Gastroesophageal sphincter (tissue), 4 donors: ENCODE measurements at regions not wholly inside any gene's neighbourhood (a gene's known extent, or its start where the extent isn't known, plus 50 kb on each side); places are given as distances from the start of the nearest gene placed in this dataset.

Source experiments
- ATAC-seq: fragments of 150-250 bp; one replicate; pipeline ENCODE4 v1.9.1; 2016; ENCODE audit warnings: mild to moderate bottlenecking, moderate library complexity
- H3K27ac ChIP-seq, 4 donors: fragments of 200-600 bp; sonication (generic) in 3 of 4; 1 replicate in 3 of 4; 2 replicates in 1 of 4; pipeline ENCODE4 v1.5.1; 2016 to 2019
- H3K27me3 ChIP-seq: fragments of 200-600 bp; sonication (generic); one replicate; pipeline ENCODE4 v1.5.1; 2019
- H3K36me3 ChIP-seq, 2 donors: fragments of 200-600 bp; sonication (generic); one replicate each; pipeline ENCODE4 v1.5.1; 2019; ENCODE audit warnings: control low read depth in 1 of 2
- H3K4me1 ChIP-seq, 3 donors: fragments of 200-600 bp; sonication (generic); 1 replicate in 2 of 3; 2 replicates in 1 of 3; pipeline ENCODE4 v1.5.1; 2016 to 2019; ENCODE audit warnings: control low read depth in 2 of 3
- H3K4me3 ChIP-seq, 2 donors: fragments of 200-600 bp; sonication (generic); one replicate each; pipeline ENCODE4 v1.5.1; 2019; ENCODE audit warnings: mild to moderate bottlenecking in 1 of 2, moderate library complexity in 1 of 2
- H3K9me3 ChIP-seq, 3 donors: fragments of 200-600 bp; sonication (generic); one replicate each; pipeline ENCODE4 v1.5.1; 2017 to 2019; ENCODE audit warnings: control low read depth in 2 of 3
- EP300 ChIP-seq: sonication (generic); formaldehyde crosslinking; IDR thresholded peaks from one replicate; pipeline ENCODE4 v1.6.1; 2017; ENCODE audit warnings: antibody characterized with exemption, mild to moderate bottlenecking
- POLR2A ChIP-seq, 2 donors: fragments of 450-650 bp; IDR thresholded peaks; one replicate each; pipeline ENCODE4 v1.6.1; 2017; ENCODE audit warnings: antibody characterized with exemption in 2 of 2, mild to moderate bottlenecking in 2 of 2, moderate library complexity in 1 of 2
- POLR2AphosphoS5 ChIP-seq: sonication (generic); formaldehyde crosslinking; IDR thresholded peaks from one replicate; pipeline ENCODE4 v1.6.1; 2017; ENCODE audit warnings: antibody characterized with exemption
- WGBS, 2 donors: methylation state at CpG; one replicate each; pipeline ENCODE4 v1.1.5; 2018; ENCODE audit warnings: low coverage in 1 of 2; 5-methylcytosine and 5-hydroxymethylcytosine counted together
- TF ChIP-seq, protein P1 (sequence below), 4 experiments: fragments of 200-600 bp in 2 of 4; fragments of 450-650 bp in 2 of 4; sonication (generic) in 1 of 4; IDR thresholded peaks; one replicate each; pipeline ENCODE4 v1.5.1; 2017 to 2019; ENCODE audit warnings: antibody characterized with exemption in 4 of 4, mild to moderate bottlenecking in 2 of 4, moderate library complexity in 2 of 4

DNA sequence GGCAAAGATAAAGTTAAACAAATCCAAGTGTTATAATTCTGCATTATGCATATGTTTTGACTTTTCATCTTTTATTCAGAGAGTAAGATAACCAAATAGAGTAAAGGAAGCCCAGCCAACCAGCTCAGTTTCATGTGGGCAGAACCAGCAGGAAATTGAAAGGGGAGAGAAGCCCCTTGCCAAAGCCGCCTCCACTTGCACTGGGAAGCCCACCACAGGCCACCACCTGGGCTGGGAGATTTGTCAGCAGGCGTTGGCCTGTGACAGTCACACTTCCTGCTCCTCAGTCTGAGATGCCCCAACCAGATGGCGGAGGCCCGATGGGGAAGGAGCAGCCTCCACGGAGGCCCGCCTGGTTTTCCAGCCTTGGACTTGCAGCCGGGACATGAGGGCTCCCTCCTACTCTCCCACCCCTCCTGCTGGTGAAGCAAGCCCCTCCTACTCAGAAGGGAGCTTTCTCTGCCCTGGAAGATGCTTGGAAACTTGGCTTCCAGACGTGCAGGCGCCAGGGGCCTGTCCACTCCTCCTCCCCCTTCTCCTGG lies 166.8 kb upstream of the SULF2 start:
- no peak for TF ChIP-seq POLR2A (IDR thresholded peaks at IDR 0.05)
- no peak for TF ChIP-seq POLR2AphosphoS5
- TF ChIP-seq EP300 = no peak
- TF ChIP-seq, protein P1, sequence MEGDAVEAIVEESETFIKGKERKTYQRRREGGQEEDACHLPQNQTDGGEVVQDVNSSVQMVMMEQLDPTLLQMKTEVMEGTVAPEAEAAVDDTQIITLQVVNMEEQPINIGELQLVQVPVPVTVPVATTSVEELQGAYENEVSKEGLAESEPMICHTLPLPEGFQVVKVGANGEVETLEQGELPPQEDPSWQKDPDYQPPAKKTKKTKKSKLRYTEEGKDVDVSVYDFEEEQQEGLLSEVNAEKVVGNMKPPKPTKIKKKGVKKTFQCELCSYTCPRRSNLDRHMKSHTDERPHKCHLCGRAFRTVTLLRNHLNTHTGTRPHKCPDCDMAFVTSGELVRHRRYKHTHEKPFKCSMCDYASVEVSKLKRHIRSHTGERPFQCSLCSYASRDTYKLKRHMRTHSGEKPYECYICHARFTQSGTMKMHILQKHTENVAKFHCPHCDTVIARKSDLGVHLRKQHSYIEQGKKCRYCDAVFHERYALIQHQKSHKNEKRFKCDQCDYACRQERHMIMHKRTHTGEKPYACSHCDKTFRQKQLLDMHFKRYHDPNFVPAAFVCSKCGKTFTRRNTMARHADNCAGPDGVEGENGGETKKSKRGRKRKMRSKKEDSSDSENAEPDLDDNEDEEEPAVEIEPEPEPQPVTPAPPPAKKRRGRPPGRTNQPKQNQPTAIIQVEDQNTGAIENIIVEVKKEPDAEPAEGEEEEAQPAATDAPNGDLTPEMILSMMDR (IDR thresholded peaks at IDR 0.05) = no peak

GRCh38 chr20:47951521-47951971 lies 166.3 kb upstream of the SULF2 start:
- WGBS, 2 donors = 50 to 75% methylated on average over 3 of the region's 4 CpGs
- no peak for ATAC-seq
- Histone ChIP-seq H3K9me3 (no peaks in the 10 kb centered on the region), H3K36me3 (no peaks in the 10 kb centered on the region), H3K4me3 (no peak overlapping the region), H3K4me1 (peaks cover 0 to 9% (median 0%) of the 10 kb centered on the region in 3 donors), H3K27ac (no peak overlapping the region), H3K27me3 (no peaks in the 10 kb centered on the region)
- TF ChIP-seq POLR2AphosphoS5 (no peak), EP300 (no peak), POLR2A (IDR thresholded peaks at IDR 0.05) (no peak)
- TF ChIP-seq, protein P1 (IDR thresholded peaks at IDR 0.05) = no peak

More for the DNA sequence above, 166.8 kb upstream of the SULF2 start:
- H3K4me3 ChIP-seq = no peak overlapping the region
- WGBS, 2 donors = 57 to 85% methylated on average over 2 to 8 of the region's 9 CpGs
- H3K27me3 ChIP-seq = no peaks in the 10 kb centered on the region
- no peaks in the 10 kb centered on the region for H3K9me3 ChIP-seq
- H3K4me1 ChIP-seq = peaks cover 0 to 13% (median 0%) of the 10 kb centered on the region in 3 donors
- no peak for ATAC-seq
- no peak overlapping the region for H3K27ac ChIP-seq
- no peaks in the 10 kb centered on the region for H3K36me3 ChIP-seq

DNA sequence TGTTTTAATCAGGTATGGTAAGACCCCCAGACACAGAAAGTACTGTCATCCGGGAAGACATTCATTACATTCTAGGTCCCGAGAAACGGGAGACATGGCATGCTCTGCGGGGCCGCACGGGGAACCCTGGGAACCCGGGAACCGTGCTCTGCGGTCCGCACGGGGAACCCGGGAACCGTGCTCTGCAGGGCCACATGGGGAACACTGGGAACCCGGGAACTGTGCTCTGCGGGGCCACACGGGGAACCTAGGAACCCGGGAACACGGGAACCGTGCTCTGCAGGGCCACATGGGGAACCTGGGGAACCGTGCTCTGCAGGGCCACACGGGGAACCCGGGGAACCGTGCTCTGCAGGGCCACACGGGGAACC lies 165.6 kb upstream of the SULF2 start:
- H3K4me1 ChIP-seq = peaks cover 0 to 9% (median 0%) of the 10 kb centered on the region in 3 donors
- WGBS, 2 donors = 94 to 100% methylated on average over 1 to 6 of the region's 24 CpGs
- H3K9me3 ChIP-seq = no peaks in the 10 kb centered on the region
- H3K27ac ChIP-seq = no peak overlapping the region
- H3K36me3 ChIP-seq = no peaks in the 10 kb centered on the region
- H3K4me3 ChIP-seq = no peak overlapping the region
- no peak for ATAC-seq
- H3K27me3 ChIP-seq = no peaks in the 10 kb centered on the region
- TF ChIP-seq EP300 = no peak
- TF ChIP-seq, protein P1 (IDR thresholded peaks at IDR 0.05) = no peak
- no peak for TF ChIP-seq POLR2AphosphoS5
- TF ChIP-seq POLR2A (IDR thresholded peaks at IDR 0.05) = no peak

GRCh38 chr20:47950124-47950912 lies 165.0 kb upstream of the SULF2 start:
- no peaks in the 10 kb centered on the region for H3K27me3 ChIP-seq
- H3K36me3 ChIP-seq = no peaks in the 10 kb centered on the region
- no peak for ATAC-seq
- WGBS, 2 donors = 66 to 72% methylated on average over 5 to 6 of the region's 11 CpGs
- H3K9me3 ChIP-seq = no peaks in the 10 kb centered on the region
- no peak overlapping the region for H3K27ac ChIP-seq
- no peak overlapping the region for H3K4me3 ChIP-seq
- peaks cover 0 to 9% (median 0%) of the 10 kb centered on the region in 3 donors for H3K4me1 ChIP-seq
- TF ChIP-seq POLR2A (IDR thresholded peaks at IDR 0.05) (no peak), EP300 (no peak), POLR2AphosphoS5 (no peak)
- TF ChIP-seq, protein P1 (IDR thresholded peaks at IDR 0.05) = no peak

DNA sequence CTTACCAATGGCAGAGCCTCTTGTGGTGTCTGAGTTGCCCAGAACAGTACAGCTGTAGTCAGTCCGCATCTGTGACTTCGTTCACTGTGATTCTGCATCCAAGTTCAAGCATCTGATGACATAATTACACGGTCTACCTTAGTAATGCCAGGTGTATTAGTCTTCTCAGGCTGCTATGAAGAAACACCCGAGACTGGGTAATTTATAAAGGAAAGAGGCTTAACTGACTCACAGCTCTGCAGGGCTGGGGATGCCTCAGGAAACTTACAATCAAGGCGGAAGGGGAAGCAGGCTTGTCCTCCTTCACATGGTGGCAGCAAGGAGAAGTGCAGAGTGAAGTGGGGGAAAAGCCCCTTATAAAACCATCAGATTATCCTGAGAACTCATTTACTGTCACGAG lies 163.9 kb upstream of the SULF2 start:
- 80 to 90% methylated on average over 3 to 5 of the region's 6 CpGs for WGBS, 2 donors
- no peak overlapping the region for H3K4me3 ChIP-seq
- no peak for ATAC-seq
- no peaks in the 10 kb centered on the region for H3K27me3 ChIP-seq
- no peaks in the 10 kb centered on the region for H3K9me3 ChIP-seq
- TF ChIP-seq POLR2AphosphoS5 = no peak
- no peak for TF ChIP-seq EP300
- no peak for TF ChIP-seq POLR2A (IDR thresholded peaks at IDR 0.05)
- TF ChIP-seq, protein P1 (IDR thresholded peaks at IDR 0.05) = no peak
- H3K36me3 ChIP-seq = no peaks in the 10 kb centered on the region
- peaks cover 0 to 9% (median 0%) of the 10 kb centered on the region in 3 donors for H3K4me1 ChIP-seq
- H3K27ac ChIP-seq = no peak overlapping the region
